GM21447 (cell line): ENCODE measurements at regions not wholly inside any gene's neighbourhood (a gene's known extent, or its start where the extent isn't known, plus 50 kb on each side); places are given as distances from the start of the nearest gene placed in this dataset.

ENCODE experiments used
- ATAC-seq: cut with Tn5 transposase; IDR thresholded peaks from one replicate; pipeline ENCODE4 v1.9.1; 2021; ENCODE audit not compliant: unreplicated experiment

DNA sequence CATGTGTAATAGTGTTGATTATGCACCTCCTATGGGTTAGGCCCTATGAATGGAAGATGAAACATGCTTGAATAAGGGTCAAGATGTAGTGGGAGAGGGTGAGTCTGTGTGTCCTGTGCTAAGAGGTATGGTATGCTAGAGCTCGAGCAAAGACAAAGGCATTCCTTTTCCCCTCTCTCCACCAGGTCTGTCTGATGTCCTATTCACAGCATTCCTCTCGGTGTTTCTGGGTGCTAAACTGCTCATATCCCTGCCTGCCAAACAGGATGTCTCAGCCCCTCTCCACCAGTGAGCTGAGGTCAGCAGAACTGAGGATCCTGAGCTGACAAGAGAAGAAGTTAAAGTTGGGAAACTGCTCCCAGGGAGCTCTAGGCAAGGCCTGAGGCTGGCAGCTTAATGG is 344.9 kb downstream of the TSN start:
- ATAC-seq = no peak

DNA sequence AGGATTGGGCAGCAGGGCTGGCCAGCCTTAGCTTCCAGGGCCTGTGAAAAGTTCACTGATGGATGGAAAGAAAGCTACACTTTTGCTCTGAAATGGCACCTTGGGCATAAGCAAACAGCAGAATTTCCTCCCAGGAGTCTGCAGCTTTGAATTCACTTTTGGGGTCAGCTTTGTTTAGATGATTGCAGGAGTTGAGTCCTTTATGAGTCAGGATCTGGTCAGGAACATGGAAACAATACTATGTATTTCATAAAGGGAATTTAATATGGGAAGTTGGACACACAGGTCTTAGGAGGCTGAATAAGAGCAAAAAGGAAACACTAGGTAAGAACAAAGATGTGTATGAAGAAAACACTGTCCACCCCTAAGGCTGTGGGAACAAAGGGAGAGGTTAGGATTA is 345.3 kb downstream of the TSN start:
- ATAC-seq = no peak

DNA sequence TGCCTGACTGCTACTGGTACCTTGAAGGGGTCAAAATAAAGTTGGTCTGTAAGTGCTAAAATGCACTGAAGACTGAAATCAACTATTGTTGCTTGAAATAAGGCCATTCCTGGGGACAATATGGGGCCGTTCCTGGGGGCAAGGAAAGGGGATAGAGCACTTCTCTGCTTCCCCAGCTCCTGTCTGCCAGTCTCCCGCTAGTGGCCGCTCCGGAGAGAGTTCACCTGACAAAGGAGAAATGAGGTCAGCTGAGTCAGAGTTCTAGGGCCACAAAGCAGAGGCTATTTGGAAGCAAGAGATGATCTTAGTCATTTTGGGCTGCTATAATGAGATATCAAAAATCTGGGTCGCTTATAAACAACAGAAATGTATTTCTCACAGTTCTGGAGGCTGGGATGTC is 345.9 kb downstream of the TSN start:
- ATAC-seq = no peak

DNA sequence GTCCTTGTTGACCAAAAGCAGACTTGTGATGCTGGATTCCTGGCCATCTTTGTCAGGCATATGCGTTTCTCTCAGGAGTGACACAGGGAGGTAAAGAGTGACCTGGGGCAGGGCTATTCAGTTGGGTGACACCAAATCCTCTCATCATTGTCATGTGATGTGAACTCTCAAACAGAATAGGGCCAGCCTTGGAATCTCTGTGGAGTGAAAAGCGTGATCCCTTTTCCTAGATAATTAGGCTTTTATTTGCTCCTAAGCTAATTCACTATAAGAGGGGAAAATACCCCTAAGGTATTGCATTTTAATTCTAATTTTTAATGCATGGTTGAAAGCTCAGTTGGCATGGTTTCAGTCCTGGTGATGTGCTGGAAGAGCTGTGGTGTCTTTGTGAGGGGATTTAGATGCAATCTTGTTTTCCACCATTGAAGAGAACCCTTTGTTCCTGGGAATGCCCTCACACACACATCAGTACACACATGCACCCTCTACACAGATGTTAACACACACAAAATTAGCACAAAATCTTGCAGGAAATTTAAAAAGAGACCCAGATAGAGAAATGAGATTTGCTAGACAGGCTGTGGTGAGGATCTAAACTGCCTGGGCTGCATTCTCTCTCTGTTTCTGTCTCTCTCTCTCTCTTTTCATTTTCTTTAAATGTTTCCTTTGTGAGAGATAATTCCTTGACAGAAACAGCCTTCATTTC is 349.9 kb downstream of the TSN start:
- no peak for ATAC-seq

DNA sequence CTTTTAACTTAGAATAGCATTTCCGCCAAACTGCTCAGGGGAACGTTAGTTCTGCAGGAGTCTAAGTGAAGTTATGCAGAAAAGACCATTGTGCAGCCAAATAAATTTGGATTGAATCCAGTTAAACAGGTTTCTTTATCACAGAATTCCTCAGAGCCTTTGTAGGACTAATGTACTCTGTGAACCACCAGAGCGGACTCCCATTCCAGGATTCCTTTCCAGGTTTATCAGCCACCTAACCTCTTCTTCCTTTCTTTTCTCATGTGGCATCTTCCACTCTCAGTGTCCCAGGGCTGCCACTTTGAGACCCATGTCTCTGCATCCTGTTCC is 350.4 kb downstream of the TSN start:
- no peak for ATAC-seq

DNA sequence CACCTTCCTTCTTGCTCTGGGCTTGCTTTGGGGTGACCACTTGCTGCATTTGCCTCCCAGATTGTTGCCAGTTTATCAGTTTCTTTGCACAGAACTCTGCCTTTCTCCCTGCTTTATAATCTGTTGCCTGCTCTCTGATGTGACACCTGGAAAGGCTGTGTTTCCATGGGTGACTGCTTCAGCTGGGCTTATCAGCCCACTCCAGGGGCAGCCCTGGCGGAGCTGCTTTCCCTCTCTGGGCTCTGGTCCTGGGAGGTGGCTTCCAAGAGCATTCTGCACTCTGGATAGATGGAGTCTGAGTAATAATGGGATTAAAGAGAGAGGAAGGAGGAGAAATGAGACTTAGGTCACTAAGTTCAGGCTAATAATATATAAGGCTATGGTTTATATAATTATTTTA is 352.7 kb downstream of the TSN start:
- ATAC-seq = no peak

DNA sequence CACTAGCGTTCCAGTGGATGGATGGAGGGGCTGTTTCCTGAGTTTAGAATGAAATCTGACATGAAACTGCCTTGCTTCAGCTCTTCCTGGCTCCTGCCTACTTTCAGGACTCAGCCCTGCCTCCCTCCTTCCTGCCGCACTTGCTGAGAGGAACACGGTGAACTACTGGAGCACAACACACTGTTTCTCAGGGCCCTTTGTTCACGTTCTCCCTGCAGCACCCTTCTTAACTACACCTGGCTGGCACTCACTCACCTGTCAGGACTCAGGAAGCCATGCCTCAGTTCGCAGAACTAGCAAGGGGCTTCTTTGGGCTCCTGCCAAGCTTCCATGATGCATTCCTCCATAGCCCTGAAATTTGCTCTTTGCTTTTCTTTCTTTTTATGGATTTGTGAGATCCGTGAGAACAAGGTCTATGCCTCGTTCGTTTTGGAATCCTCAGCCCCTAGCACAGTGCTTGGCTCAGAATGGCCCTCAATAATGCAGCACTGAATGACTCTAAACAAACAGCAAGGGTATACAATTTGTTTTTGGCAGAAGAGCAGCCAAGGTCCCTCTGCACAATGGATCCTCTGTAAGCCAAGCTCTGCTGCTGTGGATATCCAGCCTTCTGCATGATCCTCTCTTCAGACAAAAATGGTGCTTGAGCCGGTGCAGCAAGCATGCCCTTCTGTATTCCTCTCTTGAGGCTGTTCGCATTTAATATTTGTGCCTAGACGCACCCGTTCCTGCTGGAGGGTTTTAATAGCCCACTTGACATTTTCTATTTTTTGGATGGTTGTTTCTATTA is 357.0 kb downstream of the TSN start:
- ATAC-seq = no peak

DNA sequence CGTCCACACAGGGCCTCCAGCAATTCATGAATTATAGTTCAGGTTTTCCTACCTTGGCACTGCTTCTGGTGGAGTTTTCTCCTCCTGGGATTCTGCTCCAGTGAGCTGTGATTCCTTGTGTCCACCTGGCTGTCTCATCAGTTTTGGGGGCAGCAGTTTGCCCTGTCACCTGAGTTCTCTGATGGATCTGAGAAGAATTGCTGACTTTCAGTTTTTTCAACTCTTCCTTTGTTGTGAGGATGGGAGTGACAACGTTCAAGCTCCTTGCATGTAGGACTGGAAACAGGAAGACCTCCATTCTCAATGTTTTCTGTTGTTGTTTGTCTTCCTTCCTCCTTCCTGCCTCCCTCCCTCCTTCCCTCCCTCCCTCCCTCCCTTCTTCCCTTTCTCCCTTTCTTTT is 359.0 kb downstream of the TSN start:
- no peak for ATAC-seq

DNA sequence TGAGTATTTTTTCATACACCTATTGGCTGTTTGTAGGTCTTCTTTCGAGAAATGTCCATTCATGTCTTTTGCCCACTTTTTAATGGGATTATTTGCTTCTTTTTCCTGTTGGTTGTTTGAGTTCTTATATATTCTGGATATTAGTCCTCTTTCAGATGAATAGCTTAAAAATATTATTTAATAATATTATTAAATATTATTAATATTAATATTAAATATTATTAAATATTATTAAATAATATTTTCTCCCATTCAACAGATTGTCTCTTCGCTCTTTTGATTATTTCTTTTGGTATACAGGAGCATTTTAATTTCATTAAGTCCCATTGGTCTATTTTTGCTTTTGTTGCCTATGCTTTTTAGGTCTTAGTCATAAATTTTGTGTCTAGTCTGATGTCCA is 361.9 kb downstream of the TSN start:
- ATAC-seq = no peak

DNA sequence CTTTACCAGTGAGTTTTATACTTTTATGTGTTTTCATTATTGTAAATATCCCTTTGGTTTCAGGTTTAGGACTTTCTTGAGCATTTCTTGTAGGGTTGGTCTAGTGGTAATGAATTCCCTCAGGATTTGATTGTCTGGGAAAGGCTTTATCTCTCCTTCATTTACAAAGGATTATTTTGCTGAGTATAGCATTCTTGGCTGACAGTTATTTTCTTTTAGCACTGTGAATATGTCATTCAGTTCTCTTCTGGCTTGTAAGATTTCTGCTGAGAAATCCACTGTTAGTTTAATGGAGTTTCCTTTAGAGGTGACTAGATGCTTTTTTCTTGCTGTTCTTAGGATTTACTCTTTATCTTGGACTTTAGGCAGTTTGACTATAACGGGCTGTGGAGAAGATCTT is 373.9 kb downstream of the TSN start:
- no peak for ATAC-seq

DNA sequence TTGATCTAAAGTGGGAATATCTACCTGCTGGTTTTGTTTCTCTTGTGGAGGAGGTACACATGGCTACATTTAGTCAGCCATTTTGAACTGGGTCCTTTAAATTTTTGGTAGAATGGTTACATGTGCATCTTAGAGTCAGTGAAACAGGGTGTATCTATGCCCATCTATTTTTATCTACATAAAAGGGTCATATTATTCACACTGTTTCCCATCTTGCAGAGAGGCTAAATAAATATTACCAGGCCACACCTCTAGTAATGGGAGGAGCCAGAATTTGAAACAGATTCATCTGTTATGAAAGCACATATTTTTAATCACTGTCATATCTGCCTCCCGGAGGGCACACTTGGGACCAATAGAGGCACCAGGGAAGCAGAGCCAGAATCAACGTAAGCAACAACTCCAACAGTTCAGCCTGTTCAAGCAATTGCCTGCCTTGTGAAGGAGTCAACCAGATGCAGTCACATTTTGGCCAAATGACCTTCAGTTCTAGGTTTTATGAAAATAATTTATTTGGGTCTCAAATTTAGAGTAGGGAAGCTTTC is 376.8 kb downstream of the TSN start:
- no peak for ATAC-seq

DNA sequence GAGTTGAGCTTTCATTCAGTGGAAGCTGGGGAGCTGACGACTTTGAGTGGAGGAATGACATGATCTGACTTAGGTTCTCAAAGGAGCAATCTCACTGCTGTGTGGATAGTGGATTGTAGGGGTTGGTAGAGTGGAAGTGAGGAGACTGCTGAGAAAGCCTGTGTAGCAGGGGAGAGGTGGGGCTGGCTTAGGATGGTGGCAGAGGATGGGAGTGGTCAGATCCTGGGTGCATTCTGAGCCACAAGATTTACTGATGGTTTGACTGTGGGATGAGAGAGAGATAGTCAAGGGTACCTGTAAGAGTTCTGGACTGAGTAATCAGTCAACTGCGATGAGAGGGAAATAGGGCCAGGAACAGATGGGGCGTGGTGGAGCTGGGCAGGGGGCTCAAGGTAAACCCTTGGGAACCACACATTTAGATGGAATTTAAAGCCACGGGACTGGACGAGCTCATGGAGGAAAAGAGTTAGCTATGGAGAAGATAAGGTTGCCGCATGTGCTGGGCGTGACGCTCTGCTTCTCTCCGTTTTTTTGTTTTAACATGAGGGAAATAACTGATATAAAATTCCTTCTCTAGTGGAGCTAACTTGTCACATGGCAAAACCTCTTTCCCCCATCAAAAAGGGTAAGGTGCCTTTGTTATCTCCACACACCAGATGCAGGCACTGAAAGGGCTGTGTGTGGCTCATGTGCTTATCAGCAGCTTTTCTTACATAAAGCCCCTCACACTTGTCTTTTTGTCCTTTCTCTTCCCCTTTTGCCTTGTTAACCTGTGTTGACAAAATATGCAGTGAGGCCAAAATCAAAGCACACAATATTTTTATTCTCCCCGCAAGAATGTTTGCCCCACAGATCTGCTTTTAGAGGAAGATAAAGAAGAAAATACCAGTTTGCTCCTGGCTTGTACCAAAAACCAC is 379.8 kb downstream of the TSN start:
- no peak for ATAC-seq

DNA sequence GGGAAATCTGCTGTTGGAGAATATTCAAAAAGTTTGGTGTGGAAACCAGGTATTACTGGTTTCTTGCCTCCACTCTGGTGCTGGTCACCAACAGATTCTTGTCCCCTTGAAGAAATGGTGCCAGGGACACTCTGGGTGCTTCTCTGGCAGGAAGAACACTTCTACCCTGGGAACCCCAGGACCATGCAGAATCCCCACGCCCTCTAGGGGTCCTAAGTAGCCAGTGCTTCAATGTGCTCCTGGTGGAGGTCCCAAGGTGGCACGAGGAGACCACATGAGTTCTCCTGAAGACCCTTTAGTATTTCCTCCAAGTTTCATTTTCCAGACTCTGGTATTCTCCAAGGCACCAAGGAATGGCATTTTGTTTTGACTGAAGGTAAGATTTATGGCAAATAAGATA is 380.6 kb downstream of the TSN start:
- peak; percentile 92 for ATAC-seq

DNA sequence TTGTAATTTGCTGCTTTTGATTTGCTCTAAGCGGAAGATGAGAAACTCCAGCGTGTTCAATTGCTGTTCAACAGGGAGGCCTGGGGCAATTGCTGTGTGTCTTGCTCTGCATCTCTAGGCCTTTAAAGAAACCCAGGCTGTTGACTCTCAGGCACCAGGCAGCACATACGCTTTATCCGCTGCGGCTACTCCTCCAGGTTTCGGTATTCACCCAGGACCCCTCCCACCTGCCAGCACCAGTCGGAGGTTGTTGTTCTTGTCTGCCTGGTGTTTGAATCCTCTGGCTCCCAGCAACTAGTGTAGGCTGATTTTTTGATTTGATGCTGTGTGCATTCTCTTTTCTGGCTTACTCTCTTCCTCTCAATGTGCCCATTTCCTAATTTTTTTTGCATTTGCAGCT is 383.1 kb downstream of the TSN start:
- no peak for ATAC-seq

DNA sequence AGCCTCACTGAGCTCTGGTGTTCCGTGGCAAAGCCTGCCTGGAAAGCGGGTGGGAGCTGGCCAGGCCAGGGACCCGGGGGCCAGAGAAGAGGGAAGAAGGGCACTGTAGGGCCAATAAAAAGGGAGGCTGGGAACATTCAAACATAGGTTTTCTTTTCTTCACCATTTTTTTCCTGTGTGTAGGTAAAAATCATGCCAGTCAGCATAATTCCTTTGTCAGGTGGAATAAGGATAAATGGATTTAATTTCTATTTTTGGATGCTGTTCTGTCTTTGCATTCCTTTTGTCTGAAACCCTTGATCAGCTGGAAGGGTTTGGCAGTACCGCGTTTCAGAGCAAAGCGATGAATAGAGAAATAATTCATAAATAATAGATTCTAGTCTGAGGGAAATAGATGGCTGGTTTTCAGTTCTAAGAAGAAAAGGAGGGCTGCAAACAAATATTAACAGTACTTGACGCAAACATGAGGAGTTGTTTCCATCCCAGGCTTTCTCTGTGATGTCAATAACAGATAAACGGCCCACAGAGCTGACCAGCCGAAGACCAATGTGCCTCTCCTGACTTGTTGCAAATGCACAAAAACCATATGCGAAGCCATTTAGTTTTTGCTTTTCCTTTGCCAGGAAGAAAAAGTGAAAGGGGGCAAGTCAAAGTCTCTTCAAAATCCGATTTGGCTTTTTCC is 384.4 kb downstream of the TSN start:
- no peak for ATAC-seq

DNA sequence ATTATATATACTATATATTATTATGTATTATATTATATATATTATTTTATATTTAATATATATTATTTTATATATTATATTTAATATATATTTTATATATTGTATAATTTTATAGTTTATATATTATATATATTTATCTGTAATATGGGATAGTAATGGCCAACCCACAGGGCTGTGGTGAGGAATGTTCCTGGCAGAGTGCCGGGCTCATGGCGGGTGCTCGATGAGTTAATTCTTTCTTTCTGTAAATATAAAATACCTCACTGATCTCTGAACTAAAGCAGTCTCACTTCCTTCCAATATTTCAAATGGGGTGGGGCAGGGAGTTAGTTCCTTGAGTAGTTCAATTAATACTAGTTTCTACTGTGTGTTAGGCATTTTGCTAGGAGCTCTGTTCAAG is 389.4 kb downstream of the TSN start:
- no peak for ATAC-seq

DNA sequence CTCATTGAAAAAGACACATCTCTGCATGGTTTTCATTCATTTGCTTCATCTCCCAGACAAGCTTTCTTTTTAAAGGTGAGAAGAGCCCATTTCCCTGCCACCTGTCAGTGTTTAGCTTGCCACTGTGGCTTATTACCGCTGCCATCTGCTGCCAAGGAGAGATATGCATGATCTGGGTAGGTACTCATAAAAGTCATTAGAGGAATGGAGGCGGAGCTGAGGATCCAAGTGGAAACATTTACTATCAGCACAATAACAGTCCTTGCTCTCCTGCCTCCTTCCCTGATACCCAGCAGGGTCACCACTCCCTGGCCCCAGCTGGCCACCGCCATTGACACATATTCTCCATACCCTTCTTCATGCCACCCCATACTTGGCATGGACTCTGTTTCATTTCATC is 390.4 kb downstream of the TSN start:
- ATAC-seq = no peak

DNA sequence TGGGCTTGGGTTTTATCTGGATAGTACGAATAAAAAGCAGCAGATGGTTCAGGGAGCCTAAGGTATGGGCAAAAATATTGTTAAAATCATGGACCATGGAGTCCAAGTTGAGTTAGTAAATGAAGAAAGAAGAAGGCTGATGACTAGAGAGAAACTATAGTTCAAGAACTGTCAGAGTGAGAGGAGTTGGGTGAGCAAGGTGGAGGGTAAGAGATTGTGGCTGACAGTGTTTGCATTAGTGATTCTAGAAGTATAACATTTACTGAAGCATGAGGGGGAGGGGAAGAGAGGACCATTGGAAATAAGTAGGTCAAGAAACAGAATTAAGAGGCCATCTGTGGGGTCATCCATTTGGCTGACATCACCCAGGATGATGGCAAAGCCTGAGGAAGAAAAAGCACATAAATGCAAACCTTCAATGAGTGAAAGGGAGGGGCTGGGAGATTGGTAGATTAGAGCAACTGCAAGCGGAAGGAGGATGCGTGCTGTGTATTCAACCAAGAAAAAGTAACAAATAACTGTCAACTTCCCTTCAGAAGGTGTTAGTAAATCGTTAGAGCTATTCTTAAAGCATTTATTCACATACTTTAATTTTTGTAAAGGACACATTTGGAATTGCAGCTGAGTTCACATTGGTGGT is 392.8 kb downstream of the TSN start:
- no peak for ATAC-seq

DNA sequence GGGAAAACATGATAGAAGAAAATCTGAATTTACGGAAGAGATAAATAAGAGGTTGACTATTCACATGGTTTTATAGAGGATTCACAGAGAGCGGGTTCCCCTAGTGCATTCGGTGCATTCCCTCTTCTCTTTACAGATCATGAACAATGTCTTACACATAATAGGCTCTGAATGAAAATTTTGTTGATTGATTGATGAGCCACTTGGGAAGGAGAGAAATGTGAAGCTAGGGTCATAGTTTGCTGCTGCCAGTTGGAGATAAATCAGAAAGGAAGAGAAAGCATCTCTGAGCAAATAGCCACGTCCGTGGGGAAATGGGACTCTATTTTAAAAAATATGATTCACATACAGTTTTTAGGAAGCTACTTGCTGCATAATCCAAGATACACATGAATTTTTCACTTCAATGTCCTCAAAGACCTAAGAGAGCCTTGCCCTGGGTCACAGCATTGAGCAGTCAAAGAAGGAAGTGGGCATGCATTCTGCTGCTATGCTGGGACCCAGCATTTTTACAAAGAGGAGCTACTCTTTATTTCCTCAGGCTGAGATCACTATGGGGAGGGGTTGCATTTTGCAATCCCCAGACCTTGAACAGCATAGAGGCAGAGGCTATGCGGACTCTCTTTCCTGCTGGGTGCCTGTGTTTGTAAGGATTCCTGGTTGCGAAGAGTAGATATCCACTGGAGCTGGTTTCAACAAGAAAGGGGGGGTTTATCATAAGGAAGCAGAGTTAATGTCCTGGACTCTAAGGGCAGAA is 395.3 kb downstream of the TSN start:
- ATAC-seq = no peak

DNA sequence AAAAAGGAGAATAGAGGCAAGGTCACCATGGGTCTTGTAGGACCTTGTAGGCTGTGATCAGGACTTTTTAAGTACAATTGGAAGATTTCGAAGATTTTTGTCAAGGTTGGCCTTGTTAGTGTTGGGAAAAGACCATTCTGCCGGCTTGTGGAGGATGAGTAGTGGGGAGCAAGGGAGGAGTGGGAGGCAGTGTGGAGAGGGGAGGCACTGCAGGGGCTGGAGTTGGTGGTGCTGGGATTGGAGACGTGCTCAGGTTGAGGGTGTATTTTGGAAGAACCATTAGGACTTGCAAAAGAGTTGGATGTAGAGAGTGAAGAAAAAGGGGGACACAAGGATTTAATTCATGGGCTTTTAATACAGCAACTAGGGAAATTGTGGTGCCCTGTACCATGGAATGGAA is 397.1 kb downstream of the TSN start:
- no peak for ATAC-seq
